DMS153 treated with DMSO at 0.1 percent for 48 hours (cell line): ENCODE measurements at regions not wholly inside any gene's neighbourhood (a gene's known extent, or its start where the extent isn't known, plus 50 kb on each side); places are given as distances from the start of the nearest gene placed in this dataset.

ENCODE experiments used
- DNase-seq: peaks from one replicate; lab custom pipeline; 2025; ENCODE audit not compliant: unreplicated experiment; lab: John Stamatoyannopoulos, UW

DNA sequence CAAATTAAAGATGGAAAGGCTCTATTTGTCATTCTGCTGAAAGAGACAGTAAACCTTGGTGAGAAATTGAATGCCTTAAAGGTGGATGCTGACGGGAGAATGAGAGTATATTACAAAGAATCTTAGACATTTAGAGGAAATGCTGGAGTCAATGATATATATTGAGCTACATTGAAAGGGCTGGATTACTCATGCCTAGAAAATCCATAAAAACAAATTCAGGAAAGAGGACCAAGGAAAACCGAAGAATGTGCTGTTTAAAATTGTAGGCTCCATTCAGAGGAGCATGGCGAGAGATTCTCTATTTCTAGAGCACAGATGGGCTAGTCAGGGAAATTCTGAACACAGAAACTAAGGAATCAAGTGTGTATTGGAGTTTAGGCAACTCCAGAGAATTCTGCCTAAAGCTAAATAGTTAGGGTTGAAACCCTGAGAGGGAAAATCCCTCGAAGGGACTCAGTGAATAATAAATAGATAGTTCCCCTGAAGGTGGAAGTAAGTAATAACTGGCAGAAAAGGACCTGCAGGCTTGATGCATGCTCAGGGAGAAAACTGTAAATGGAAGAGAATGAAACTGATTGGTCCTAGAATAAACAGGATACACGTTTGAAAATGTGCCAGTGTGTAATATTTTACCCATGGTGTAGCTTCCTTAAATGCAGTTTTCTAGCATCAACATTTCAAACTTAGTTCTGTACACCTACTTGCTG, 1532.4 kb upstream of the TENM3 start:
- DNase-seq = no peak

DNA sequence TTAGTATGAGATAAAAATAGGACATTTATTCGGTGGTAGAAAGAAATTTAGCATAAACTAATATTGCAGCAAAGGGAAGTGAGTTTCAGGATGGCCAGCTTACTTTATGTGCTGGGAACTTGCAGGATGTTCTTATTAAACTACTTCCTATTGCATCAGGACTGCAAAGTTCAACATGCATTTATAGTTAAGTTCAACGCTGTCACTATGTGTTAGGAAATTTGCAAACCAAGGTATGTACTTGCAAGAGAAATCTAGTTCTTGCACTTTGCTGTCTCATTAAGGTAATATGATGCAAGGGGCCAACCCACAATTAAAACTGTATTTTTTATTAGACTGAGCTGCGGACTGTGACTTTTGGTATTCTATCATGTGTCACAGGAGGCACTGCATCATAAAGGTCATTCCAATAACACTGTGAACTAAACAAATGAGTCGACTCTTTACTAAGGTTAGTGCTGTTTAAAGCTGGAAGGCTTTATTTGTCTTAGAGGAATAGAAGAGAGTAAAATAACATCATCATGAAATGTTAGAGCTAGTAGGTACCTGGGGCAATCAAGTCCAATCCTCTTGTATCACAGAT, 1525.7 kb upstream of the TENM3 start:
- DNase-seq = no peak

DNA sequence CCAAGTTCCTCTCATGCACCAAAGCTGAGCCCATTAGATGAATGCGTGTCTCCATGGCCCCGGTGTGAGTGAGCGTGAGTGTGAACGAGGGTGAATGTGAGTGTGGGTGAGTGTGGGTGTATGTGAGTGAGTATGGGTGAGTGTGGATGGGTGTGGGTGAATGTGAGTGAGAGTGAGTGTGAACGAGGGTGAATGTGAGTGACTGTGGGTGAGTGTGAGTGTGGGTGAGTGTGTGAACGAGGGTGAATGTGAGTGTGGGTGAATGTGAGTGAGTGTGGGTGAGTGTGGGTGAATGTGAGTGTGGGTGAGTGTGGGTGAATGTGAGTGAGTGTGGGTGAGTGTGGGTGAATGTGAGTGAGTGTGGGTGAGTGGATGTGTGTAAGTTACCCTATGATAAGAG, 1521.8 kb upstream of the TENM3 start:
- no peak for DNase-seq

DNA sequence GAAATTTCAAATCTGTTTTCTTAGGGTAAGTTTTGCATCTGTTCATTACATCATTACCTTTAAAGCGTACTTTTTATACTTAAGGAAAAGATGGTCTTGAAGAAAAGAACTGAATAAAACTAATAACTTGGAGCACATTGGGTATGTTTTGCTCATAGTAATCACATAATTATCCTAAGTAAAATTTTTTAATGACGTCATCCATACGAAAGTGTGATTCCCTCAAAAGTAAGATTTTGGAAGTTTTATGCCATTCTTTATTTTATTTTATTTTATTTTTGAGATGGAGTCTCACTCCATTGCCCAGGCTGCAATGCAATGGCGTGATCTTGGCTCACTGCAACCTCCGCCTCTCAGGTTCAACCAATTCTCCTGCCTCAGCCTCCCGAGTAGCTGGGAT, 1516.6 kb upstream of the TENM3 start:
- no peak for DNase-seq

DNA sequence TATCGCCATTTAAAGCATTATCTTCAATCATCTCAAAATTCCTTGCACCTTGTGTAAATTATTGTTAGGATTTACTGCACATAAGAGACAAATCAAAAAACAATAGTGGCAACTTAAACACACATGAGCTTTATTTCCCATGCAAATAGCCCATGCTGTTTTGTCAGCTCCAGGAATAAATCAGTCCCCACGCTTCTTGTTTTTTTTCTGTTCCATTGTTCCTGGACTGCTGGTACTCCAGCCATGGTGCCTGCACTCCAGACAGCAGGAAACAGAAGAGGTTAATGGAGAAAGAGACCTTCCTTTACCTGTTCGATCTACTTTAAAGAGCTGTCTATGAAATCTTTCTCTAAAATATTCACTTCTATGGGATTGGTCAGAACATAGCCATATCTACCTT, 1515.7 kb upstream of the TENM3 start:
- DNase-seq = peak; percentile 39

DNA sequence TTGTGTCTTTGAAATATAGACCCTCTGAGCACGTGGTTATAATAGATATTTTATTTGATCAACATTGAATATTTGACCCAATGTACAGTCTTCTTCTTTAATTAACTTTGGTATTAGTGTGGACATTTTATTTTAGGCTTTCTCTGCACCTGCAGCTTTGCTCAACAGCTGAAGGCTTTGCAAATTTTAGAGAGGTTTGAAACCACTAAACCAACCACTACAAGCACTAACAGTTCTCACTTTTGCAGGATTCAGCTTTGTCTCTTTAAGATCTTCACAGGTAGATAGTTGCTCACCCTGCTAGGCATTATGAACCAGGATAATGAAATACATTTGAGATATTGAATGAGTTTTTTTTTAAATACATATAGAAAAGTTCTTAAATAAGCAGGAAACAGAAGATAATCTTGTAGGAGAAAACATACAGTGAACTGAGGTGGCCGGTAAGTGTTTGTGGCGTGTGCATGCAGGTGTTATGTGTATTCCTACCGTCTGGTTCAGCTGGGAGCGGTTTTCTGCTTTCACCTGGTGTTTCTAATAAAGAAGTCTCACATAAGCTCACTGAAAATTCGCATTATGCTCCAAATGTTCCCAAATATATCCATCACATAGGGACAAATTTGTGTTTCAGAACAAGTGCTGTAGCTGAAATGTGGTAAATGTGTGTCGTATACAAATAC, 1508.3 kb upstream of the TENM3 start:
- no peak for DNase-seq

DNA sequence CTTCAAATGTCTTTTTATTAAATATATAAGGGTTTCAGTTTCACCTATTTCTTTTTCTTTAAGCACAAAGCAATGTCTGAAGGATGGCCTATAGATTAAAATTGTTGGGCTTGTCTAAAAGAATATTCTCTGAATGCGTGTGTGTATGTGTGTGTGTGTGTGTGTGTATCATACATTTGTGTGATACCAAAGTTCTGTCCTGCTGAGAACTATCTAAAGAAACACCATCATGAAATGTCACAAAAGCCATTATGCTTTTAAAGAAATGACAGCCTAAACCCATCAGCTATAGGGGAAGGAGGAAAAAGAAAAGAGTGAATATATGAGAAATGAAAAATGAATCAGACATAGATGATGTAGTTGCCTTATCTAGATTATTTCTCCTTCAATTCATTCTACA, 1501.5 kb upstream of the TENM3 start:
- no peak for DNase-seq

DNA sequence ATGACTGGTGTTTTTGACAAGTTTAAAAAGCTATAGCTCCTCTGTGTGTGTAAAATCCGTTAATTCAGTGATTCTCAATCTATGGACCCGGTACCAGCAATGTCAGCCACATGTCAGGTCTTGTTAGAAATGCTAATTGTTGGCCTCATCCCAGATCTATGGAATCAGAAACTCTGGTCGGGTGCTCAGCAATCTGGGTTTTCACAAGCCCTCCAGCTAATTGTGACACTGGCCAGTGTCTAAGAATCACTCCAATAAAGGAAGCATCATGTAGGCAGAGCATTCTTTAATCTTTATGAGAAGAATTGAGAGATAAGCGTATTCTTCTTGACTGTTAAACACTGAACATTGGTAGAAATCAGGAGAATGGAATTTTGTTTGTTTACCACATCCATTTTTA, 1498.2 kb upstream of the TENM3 start:
- DNase-seq = no peak

DNA sequence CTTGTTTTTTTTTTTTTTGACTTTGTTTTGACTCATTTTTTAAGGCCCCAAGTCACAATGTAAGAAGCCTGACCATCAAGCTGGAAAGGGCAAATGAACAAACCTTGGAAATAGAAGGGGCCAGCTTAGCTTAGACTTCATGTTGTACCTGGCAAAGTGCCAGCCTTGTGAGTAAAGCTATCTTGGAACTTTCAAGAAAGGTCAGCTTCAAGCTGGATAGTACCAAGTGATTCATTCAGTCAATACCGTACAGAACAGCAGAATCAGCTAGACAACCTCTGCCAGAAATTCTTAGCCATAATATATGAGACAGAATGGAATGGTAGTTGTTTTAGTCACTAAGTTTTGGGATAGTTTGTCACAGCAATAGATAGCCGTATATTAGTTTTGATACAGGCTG, 1492.2 kb upstream of the TENM3 start:
- DNase-seq = no peak

DNA sequence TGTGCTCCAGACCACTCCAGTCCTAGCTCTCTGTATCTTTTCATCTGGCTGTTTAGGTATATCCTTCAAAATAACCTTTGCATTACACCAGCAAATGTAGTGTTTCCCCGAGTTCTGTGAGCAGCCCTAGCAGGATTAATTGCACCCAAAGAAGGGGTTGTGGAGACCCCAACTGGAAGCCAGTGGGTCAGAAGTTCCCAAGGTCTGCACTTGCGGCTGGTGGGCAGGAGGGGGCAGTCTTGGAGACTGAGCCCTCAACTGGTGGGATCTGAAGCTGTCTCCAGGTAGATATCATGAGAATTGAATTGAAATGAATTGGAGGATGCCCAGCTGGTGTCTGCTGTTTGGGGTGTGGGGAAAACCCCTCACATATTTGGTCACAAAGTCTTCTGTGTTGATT, 1485.3 kb upstream of the TENM3 start:
- no peak for DNase-seq

DNA sequence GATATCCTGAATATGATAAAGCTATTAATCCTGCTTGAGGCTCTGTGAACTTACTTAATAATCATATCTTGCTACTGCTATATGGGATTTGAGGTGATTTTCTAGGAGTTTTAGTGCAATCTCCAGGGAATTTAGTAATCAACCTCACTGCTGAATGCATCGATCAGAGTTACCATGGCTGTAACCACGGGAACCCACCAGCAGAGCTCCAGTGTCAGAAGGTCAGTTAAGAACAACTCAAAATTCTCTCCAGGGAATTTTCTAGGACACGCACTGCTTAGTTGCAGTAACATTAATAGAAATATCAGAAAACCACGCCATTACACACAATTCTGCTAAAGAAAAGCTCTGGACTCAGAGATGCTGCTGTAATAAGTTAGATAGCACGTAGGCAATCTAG, 1477.2 kb upstream of the TENM3 start:
- no peak for DNase-seq

DNA sequence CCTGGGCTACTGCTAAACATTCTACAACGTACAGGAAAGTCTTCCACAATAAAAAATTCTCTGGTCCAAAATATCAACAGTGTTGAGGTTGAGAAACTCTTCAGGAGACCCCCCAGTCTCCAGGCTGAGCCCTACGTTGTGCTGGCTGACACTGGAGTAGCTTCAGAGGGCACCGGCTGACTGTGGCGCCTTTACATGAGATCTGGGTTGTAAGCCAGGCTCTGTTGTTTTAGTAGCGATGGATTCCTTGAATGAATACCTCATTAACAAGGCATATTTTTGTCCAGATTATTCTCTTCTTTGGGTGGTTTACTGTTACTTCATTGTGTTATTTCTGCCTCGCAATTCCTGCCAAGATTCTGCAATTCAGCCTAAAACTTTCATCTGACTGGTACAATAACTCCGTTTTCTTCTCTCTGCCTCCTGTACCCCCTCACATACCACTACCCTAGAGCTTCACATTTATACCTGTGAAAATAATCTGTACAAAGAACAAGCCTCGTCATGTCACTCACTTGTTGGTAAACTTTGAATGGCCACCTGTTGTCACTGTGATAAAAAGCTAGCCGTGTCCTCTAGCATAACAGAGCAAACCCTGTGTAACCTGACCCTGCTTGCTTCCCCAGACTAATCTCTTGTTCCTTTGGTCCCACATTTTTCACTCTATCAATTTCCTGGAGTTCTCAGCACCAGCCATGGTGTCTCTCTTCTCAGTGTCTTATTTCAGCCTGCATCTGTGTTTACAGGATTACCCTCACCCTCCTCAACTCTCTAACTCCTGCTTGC, 1476.1 kb upstream of the TENM3 start:
- peak; percentile 45 for DNase-seq

DNA sequence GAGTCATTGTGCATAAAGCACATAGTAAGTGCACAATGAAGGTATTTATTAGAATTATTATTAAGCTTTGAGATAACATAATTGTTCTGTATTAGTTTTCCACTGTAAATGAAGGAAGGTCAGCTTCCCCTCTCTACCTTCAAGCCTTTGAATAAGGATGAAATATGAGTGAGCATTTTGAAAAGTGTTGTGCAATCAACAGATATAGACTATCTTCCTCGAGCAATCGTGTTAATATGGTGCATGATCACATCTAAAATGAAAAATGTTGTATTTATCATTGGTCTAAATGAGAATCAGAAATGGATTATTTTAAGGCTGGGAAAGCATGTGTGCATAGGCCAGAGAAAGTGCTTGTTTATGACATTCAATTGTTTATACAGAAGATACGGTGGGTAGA, 1474.6 kb upstream of the TENM3 start:
- DNase-seq = no peak

DNA sequence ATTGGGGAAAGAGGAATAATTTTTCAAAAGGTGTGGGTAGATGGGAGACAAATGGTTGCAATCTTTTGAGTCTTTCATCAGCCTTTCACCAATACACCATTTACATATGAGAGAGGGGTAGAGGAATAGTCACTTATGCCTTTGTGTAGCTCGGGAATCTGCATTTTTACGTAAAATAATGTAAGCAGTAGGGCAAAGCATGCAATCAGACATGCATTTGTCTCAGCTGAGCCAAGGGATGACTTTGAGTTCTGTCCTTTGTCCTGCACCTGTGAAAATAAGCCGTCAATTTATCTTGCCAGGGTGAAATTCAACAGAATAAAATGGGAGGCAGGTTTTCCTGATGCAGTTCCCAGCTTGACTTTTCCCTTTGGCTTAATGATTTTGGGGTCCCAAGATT, 1473.4 kb upstream of the TENM3 start:
- DNase-seq = no peak

DNA sequence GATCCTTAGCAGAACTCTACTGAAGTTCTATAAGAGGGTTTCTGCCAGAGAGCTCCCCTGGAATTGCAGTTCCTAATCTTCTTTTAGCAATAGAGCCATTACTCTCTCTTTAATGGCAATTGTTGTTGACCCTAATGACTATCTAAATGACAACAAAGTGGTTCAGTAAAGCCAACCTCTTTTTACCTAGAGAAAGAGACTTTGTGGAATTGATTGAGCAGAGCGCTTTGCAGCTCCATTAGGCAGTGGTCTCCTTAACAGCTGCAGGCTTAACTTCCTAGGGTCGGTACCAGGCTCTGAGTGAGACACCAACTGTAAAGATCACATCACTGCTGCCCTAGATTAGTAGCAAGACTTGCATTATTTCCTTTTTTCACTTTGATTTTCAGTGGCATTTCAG, 1472.9 kb upstream of the TENM3 start:
- DNase-seq = no peak

DNA sequence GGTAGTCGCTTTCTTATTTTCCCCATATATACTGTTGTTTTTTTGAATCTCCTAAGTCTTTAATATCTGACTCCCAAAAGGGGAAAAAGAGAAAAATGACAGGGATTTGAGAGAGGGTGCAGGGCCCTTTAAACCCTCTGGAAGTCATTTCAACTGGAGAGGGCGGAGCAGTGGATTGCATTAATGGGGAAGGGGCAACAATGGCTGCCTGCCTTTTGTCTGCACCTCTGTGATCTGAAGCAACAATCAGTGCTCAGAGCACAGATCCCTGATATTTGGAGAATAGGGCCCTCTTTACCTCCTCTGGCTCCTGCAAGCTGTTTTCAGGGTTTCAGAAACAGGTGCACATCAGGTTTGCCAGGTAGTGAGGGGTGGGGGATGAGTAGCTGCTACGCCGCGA, 1458.3 kb upstream of the TENM3 start:
- no peak for DNase-seq

DNA sequence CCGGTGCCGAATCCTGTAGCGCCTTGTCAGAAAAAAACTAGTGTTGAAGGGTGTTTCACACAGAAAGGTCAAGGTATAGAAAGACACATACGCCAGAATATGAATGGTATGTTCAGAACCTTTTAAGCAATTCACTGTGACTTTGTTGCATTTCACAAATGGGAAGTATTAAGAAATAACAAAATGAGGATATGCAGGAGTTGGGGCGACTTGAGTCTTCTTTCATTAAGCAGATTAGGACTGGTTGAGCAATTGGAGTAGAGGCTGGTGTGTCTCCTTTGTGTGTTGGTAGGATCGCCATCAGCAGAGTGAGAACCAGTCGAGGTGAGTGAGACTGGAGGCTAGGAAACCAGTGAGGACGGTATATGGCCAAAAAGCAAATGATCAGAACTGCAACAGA, 1454.5 kb upstream of the TENM3 start:
- no peak for DNase-seq

DNA sequence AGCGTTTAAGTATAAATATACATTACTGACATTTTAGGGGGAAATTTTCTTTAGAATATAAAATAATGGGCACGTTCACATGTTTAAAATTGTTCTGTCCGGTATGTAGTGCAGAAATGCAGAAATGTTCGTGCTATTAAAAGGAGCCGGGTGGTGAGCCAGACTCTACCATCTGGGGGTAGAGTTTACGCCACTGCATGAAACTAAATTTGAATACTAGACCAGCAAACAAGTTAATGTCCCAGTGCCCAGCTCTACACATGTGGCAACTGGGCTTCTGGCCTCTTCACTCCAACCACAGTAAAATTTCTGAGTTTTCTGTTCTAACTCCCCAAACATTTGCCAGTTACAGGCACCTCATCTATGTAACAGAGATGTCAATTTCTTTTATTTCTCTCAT, 1453.3 kb upstream of the TENM3 start:
- DNase-seq = no peak

DNA sequence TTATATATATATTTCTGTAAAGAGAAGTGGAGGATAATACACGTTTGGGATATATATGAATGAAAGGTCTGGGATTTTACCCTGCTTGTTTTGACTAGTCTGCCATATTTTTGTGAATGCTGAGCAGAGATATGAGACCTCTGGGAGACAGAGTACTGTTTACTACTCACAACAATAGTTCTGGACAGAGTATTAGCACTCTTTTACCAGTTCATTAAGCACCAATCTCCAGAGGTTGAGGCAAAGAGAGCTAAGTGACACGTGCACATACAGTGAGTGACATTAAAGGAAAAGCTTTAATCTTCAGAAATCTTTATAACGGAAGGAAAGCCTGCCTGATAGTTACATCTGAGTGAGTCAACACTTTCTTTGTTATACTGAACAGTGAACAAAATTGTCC, 1452.7 kb upstream of the TENM3 start:
- DNase-seq = no peak

DNA sequence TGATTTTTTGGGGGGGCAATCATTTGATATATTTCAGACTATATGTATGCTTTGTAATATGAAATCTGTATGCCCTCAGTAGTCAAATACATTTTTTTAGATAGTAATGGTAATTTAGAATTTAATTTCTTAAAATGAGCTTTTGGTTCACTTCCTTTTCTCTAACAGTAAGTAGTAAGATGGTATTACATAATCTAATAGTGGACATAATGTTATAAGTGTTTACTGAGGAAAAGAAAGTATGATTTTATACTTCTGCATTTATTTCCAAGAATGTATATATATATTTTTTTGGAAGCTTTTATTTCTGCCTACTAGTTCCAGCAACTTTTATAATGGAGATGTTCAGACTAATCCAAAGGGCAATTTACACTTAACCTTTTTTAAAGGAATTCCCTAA, 1450.7 kb upstream of the TENM3 start:
- DNase-seq = no peak

DNA sequence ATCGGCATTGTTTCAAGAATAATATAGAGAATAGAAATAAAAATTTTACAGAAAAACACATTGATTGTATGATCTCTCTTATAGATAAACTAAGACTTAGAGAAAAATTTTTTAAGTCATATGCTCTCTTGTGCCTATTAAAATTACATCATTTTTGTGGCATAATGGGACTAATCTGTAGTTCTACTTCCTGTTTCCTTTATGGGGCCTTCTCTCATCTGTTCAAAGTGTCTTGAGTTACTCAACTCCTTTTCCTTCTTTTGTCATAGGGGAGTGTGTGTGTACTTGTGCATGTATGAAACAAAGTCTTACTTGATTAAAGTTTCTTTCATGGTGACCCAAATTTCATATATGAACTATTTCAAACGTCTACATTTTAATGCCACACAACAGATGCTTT, 1448.9 kb upstream of the TENM3 start:
- no peak for DNase-seq

DNA sequence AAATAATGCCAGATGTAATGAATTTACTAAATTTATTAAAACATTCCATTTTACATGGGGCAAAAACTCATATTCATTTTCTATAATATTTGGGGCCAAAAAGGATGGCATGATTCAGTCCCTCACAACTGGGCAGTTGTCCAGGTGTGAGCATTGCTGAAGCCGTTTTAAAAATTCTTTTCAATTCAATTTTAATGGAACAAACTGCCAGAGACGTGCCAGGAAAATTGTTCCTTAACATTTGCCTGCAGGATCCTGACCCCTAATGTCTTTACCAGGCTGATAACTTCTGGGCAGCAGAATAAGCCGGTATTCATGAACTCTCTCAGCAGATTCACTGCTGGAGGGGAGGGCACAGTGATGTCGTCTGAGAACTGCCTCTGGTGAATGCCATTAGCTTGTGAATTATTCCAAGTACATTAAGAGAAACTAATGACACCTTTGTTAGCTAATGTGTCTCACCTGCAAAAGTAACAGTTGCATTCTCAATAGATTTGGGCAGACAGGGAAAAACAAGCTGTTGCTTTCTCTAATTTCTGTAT, 1445.1 kb upstream of the TENM3 start:
- DNase-seq = no peak
